Astrocyte (in vitro differentiated cells and primary cell): ENCODE measurements at regions not wholly inside any gene's neighbourhood (a gene's known extent, or its start where the extent isn't known, plus 50 kb on each side); places are given as distances from the start of the nearest gene placed in this dataset.

Experiments used
- CTCF ChIP-seq: IDR thresholded peaks from 2 replicates; pipeline ENCODE4 v1.5.1; 2011; ENCODE audit warnings: low read depth, mild to moderate bottlenecking, inconsistent platforms, low read length, moderate library complexity; ENCODE audit not compliant: insufficient read depth
- EZH2 ChIP-seq: IDR thresholded peaks from 2 replicates; pipeline ENCODE4 v1.6.1; 2012; ENCODE audit warnings: mild to moderate bottlenecking, low read length, inconsistent platforms; ENCODE audit not compliant: insufficient read depth

- no peak for TF ChIP-seq CTCF
- no peak for TF ChIP-seq EZH2
These were observed 129.8 kb downstream of the ATXN3L start for GRCh38 chrX:13190051-13190450.
